Amniotic epithelial cell (primary cell): ENCODE measurements at regions not wholly inside any gene's neighbourhood (a gene's known extent, or its start where the extent isn't known, plus 50 kb on each side); places are given as distances from the start of the nearest gene placed in this dataset.
"Not testable (repeated sequence)": the region's sequence is repeated elsewhere in the genome, so short reads cannot be mapped to it uniquely, and the experiment has no call there.

Experiments
- DNase-seq: peaks from one replicate; pipeline ENCODE4 v3.0.0-alpha.2; 2010; ENCODE audit warnings: low read depth

DNA sequence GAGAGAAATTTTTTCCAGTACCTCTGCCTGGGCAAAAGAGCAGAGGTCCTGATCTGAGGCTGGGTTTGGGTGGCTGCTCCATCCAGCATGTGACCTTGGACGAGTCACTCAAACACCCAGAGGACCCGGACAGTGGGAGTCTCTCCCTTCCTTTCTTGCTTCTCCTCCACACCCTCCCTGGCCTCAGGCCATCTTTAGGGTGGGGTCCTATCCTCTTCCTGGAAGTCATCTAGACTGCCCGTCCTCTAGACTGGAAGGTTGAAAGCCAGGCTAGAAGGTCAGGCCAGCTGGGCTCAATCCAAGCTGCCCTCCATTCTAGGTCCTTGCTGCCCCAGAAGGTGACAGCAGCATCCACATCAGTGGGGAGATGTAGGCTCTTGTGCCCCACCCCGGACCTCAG lies 599.5 kb downstream of the MATN1 start:
- no peak for DNase-seq

DNA sequence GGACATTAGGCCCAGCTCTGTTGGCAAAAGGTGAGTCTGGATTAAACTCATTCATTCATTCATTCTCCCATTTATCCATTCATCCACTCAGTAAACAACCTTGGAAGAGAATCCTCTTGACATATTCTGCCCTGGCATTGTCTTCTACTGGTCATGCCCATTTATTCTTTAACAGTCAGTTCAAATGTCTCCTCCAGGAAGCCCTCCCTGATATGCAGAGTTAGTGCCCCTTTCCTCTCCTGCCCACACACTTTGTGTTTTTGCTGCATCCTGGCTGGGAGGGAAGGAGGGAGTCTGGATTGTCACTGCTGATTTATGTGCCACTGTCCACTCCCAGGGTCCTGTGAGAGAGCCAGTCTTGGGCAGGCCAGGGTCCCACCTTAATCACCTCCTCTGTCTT lies 600.3 kb downstream of the MATN1 start:
- DNase-seq: no peak

DNA sequence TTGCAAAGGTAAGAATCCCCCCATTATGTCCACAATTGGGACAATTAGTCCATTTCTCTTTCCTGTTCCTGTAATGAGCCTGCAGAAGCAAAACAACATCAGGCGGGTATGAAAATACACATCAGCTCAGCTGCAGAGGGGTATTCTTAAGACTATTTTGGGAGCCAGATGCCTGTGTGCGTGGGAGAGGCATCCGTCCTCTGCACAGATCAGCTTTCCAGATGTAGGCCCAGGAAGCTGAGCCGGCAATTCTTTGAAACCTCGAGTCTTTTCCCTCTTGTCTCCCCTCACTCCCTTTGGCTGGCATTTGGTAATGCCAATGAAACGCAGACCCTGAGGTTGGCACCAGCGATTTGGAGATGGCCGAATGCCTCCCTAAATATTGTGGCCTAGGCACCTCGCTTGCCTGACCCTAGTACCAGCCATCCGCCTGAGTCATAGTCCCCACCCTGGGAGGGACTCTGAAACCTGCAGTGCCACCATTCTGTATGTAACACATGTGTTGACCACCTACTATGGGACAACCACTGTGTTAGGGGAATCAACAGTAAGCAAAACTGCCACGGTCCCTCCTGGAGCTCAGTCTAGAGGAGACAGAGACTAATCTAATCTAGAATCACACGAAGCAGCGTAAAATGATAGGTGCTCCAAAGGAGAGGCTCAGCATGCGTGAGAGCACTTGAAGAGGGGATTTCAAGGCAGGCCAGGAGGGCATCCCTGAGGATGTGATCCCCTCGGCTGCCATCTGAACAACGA lies 603.0 kb downstream of the MATN1 start:
- DNase-seq: no peak

DNA sequence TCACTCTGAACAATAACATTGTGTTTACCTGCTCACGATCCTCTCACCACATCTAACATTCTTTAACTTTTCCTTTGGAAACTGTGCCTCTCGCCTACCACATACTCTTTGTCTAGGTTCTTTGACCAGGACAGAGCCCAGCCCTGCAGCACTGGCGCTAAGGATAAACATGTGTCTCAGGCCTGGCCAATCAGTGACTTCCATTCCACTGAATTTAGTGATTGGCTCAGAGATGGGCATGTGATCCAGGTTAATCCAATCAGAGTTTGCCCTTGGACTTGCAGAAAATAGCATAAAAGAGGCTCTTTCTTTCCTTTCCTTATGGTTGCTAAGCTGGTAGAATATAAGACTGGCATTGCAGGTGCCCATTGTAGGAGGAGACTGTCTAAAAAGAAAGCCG lies 605.7 kb downstream of the MATN1 start:
- no peak for DNase-seq

DNA sequence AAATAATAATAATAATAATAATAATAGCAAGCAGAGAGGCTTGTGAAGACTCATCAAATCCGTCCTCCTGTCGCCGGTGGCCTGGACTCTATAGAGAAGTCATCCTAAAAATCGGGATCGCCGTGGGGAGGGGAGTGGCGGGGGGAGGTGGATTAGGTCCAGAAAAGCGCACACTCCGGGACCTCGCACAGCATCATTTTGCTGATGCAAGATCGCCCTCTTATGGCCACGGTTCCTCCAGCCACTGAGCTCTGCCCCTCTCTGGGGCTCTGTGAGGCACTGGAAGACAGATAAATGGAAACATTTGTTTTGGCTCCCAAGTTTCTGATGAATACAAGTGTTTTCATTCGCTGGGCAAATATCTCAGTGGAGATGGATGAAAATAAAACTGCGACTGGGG lies 612.0 kb downstream of the MATN1 start:
- DNase-seq: peak; percentile 7

DNA sequence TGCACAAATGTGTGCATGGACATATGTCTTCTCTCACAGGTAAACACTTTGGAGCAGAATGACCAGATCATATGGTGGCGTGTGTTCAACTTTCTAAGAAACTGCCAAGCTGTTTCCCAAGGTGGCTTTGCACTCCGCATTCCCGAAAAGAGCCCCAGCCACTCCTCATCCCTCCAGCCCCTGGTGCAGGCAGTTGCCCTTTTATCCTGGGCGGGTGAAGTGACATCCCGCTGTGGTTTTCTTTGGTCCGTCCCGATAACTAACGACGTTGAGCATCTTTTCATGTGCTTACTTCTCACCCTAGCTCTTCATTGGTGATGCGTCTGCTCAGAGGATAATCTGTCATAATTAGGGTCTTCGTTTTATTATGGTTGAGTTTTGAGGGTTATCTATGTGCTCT lies 612.5 kb downstream of the MATN1 start:
- no peak for DNase-seq

DNA sequence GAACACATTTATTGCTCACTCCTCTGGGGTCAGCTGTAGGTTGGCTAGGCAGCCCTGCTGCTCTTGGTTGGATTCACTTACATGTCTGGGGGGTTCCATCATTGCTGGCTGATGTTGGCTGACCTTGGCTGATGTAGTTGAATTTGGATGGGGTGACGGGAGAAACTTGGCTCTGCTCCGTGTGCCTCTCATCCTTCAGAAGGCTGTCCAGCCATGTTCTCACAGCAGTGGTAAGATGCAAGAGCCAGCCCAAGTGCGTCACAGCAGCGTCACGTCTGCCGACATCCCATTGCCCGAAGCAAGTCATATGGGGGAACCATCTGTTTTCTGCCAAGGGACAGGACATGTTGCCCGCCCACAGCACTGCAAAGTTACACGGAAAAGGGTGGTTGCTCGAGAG lies 613.5 kb downstream of the MATN1 start:
- no peak for DNase-seq

DNA sequence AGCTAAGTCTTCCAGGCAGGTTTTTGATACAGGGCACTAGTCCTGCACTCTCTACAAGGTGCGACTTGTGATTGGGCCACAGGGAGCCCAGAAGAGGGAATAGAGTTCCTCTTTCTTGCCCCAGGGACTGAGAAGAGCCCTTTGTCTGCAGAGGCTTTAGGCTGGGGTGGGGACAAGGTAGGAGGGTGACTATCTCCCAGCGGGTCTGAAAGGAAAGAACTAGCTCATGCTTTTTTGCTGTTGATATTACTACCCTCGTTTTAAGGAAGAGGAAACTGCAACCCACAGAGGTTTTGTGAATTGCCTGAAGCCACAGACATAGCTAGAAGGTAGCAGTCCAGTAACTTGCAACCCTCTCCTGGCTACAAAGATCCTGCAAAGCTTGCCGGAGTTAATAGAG lies 615.2 kb downstream of the MATN1 start:
- DNase-seq: no peak

DNA sequence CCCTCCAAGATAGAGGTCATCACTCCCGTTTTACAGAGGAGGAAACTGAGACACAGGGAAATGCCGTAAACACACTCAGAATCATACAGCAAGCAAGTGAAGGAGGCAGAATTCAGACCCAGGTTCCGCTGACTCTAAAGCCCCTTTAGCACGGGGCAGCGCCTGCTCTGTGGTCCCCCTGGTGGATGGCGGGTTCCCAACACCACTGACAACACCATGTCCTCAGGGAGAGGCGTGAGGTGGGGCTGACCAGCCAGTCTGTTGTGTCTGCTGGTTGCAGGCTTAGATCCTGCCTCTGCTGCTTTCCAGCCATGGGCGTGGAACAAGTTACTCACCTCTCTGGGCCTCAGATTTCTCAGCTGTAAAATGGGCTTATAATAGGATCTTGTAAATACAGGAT lies 617.3 kb downstream of the MATN1 start:
- no peak for DNase-seq

DNA sequence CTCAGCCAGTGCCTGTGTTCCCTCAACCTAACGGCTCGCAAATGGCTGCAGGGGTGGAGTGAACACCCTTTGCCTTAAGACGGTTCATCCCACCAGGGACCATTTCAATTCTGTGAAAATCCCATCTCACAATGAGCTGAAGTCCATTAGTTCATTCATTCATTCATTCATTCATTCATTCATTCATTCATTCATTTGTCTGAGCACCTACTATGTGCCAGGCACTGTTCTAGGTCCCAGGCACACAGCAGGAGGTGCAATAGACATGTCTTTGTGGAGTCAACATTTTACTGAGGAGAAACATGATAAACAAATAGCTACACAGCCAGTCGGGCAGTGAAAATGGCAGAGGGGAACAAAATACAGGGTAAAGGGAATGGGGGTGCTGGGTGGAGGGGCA lies 618.8 kb downstream of the MATN1 start:
- no peak for DNase-seq

DNA sequence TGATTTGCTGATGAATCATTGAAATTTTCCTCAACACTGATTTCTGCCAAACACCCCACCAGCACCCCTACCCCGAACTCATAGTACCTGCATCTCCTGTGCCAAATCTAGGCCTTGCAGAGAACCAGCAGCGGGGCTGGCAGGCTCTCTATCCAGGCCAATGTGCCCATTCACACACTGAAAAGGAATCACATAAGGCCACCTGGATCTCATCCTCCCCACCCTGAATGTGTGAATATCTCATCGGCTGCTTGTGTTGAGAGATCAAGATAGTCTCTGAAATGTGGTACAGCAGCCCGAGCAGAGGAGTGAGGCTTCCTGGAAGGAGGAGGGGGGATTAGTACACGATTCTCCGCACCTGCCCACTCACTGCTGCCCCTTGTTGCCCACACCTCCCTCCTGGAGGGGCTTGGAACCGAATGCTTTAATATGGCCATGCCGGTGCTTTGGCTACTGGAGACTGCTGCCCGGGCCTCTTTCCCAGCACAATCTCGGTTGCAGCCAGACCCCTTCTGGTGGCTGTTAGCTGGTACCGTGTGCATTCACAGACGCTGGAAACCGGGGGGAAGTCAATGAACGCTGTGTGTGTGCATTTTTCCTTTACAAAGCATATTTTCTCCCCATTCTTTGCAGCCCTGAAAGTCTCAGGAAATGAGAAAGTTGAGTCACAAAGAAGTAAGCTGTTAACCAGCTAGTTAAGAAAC lies 619.5 kb downstream of the MATN1 start:
- DNase-seq: no peak

DNA sequence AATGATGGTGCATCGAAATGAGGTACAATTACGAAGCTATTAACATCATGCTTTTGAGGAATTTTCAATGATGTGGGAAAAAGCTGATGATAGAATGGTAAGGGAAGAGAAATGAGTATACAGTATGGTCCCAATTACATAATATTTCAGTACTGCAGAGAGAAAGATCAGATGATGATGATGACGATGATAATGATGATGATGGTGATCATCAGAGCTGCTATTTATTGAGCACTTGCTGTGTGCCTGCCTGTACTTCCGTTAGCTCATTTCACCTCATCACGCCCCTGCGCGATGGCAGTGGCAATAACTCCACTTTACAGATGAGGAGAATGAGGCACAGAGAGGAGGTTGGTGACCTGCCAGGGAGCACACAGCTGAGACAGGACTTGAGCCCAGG lies 620.8 kb downstream of the MATN1 start:
- DNase-seq: no peak

DNA sequence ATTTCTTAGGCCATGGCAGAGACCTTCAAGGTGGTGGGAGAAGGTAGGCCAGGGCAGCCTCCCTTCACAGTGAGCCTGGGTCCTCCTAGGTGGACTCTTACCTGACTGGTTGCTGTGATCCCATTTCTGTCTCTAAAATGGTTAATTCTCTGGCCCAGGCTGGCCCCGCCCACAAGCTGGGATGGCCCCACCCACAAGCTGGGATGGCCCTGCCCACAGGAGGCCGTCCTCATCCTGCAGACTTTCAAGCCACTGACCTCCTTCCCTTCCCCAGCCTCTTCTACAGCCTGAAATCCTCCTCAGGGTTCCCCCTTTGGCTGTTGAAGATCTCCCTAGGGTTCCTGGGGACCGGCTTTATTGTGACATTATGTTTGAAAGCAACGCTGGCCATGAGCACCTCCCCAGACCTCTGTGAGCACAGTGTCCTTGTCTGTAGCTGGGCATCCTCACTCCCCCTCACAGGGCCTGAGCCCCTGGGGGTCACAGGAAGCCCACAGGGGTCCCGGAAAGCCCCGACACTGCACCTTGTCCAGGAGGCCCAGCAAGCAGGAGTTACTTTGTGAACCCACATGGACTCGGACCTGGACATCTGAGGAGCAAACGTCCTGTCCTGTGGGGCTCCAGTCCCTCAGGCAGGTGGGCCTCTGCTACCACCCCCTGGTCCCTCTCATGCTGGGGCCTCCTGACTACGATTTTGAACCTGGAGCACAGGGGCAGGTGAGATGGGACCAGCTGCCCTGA lies 621.7 kb downstream of the MATN1 start:
- DNase-seq: no peak

DNA sequence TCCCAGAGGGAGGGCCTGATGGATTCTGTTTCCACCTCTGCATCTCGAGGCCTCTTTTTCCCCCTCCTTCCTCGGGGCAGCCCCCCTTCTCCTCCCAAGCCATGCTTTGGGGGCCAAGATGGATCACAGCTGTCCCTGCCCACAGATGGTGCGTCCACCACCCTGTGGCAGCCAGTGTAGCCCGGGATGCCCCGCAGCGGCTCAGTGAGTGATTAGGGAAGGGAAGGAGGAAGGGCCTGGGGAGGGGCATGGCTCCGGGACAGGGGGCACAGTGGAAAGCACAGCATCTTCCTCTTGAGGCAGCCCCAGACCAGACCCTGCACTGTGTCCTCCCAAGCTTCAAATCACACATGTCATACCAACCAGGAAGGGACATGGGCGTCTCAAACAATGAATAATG lies 622.4 kb downstream of the MATN1 start:
- DNase-seq: no peak

DNA sequence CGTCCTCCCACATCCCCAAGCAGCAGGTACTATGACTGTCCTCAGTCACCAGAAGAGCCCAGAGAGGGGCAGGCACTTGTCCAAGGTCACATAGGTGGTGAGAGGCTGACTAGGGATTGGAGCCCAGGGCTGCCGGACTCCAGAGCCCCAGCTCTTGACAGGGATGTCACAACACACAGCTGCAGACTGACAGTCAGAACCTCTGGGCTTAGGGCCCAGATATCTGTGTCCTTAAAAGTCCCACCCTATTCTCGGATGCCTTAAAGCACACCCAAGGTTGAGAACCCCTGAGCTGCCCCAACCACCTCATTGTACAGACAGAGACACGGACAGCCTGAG lies 622.9 kb downstream of the MATN1 start:
- no peak for DNase-seq

DNA sequence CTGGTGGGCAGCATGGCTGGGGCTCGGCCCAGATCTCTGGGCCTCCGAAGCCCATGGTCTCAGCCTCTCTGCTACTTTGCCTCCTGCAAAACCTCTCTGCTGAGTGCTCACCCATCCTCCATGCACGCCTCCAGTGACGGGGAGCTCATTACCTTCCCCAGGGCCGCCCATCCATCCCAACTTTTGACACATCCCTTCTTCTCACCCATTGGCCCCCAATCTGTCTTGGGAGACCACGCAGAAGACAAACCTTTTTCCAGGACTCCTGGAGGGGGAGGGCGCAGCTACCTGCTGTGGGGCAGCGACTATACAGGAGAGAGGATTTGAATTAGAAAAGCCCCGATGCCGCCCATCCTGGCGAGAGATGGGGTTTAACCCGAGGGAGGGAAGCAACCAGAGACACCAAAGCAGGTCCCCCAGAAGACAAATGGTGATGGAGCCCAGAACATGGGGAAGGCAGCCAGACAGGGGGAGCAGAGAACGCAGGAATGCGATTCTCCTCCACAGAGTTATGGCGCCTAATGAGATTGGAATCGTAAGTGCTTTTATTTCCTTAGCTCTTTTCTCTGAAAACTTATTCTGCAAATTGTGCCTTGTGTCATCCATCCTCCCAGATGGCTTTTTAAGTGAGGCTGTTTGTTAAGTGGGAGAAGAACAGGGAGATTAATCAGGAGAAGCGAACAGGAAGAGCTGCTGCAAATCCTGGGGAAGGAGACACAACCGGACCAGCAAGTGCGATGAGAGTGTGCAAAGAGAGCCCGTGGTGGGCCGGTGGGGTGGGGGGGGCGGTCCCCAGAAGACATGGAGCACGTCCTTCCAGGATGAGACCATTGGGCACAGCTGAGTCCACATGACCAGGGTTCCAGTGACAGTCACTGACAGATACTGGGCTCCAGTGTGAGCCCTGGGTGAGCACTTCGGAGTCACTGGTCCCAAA lies 623.5 kb downstream of the MATN1 start:
- DNase-seq: no peak

DNA sequence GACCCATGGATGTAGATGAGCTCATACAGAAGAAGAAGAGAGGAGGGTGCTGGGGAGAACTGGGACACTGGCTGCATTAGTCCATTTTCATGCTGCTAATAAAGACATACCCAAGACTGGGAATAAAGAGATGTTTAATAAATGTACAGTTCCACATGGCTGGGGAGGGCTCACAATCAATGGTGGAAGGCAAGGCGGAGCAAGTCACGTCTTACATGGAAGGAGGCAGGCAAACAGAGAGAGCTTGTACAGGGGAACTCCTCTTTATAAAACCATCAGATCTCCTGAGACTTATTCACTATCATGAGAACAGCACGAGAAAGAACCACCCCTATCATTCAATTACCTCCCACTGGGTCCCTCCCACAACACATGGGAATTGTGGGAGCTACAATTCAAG lies 625.5 kb downstream of the MATN1 start:
- not testable (repeated sequence) for DNase-seq

DNA sequence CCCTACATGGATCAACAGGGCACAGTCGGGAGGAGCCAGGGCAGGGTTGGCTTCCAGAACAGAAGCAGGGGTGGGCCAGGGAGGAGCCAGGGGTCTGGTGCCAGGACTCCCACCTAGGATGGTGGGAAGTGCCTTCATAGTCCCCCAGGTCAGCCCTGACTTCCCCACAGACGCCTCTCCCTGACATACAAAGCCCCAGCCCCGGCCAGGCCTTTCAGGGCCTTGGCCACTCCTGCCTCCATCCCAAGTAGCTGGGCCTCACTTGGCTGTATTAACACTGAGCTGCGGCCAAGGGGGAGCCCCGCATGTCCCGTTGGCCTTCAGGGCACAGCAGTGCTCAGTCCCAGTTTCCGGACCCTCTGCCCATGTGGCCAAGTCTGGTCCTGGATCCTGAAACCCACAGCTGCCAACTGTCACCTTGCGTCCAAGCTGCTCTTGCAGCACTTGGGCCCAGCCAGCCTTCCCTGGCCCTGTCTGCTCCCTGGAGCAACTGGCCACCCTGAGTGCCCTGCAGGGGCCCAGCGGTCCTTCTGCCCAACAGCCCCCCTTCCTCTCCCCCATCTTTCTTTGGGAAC lies 627.8 kb downstream of the MATN1 start:
- no peak for DNase-seq

DNA sequence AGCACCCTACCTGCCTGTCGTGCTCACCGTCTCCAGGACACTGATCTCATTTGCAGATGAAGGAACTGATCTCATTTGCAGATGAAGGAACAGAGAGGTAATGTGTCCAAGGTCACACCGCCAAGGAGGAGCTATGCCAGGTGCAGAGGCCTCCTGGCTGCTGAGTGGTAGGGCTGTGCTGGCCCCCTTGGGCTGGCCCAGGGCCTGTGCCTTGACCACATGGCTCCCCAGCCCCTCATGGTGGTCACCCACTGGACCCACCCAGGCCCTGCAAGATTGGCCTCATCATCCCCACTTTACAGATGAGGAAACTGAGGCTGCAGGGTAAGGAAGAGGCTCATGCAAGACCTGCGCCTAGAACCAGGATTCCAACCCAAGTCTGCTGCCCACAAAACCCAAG lies 628.3 kb downstream of the MATN1 start:
- DNase-seq: no peak

DNA sequence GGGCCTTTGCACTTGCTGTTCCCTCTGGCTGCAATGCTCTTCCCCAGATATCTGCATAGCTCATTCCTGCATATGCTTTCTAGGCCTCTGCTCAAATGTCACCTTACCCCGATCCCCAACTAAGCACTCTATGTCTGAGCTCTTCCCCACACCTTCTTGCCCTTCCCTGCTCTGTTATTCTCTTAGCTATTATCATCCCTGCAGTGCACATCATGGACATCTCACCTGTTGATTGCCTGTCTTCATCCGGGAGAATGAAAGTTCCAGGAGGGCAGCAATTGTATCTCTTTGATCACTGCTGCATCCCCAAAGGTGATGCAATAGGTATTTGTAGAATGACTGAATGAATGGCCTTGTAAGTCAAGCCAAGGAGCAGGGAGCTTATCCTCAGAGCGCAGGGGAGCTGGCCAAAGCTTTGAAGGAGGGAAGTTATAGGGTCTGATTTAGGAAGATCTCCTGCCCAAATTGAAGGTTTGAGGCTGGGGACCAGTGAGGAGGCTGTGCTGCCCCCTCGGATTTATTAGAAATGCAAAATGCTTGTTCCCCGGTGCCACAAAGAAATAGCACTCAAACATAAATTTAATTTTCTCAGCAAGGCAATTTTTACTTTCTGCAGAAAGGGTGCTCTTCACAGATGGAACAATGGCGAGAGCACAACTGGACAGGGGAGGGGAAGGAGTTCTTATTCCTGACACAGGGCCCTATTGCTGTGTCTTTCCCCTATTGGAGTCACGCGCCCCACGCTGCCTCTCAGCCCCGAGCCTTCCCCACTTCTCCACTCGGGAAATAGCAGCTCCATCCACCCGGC lies 631.1 kb downstream of the MATN1 start:
- DNase-seq: no peak
